Endothelial cell (in vitro differentiated cells): ENCODE measurements at regions not wholly inside any gene's neighbourhood (a gene's known extent, or its start where the extent isn't known, plus 50 kb on each side); places are given as distances from the start of the nearest gene placed in this dataset.

Experiments
- DNase-seq: peaks from one replicate; pipeline ENCODE4 v3.0.0; 2021; ENCODE audit warnings: low spot score
- H3K27ac Mint-ChIP-seq: one replicate; pipeline ENCODE4 v1.8.0; 2021; ENCODE audit warnings: mixed read lengths, inconsistent platforms; ENCODE audit not compliant: unreplicated experiment
- H3K27me3 Mint-ChIP-seq: one replicate; pipeline ENCODE4 v1.8.0; 2021; ENCODE audit warnings: mild to moderate bottlenecking, moderate library complexity, mixed read lengths, inconsistent platforms; ENCODE audit not compliant: unreplicated experiment
- H3K36me3 Mint-ChIP-seq: one replicate; pipeline ENCODE4 v1.8.0; 2021; ENCODE audit warnings: mild to moderate bottlenecking, low read depth, mixed read lengths, inconsistent platforms; ENCODE audit not compliant: unreplicated experiment
- H3K4me1 Mint-ChIP-seq: one replicate; pipeline ENCODE4 v1.8.0; 2021; ENCODE audit warnings: mild to moderate bottlenecking, mixed read lengths, inconsistent platforms; ENCODE audit not compliant: unreplicated experiment
- H3K4me3 Mint-ChIP-seq: one replicate; pipeline ENCODE4 v1.8.0; 2021; ENCODE audit warnings: mild to moderate bottlenecking, mixed read lengths, inconsistent platforms; ENCODE audit not compliant: unreplicated experiment
- H3K9me3 Mint-ChIP-seq: one replicate; pipeline ENCODE4 v1.8.0; 2021; ENCODE audit warnings: mixed read lengths, inconsistent platforms; ENCODE audit not compliant: unreplicated experiment
- TF ChIP-seq, protein P1 (sequence below): fragments of 200-600 bp; sonication (generic); IDR thresholded peaks from one replicate; pipeline ENCODE4 v1.5.0; 2021; ENCODE audit warnings: antibody characterized with exemption; ENCODE audit not compliant: unreplicated experiment

DNA sequence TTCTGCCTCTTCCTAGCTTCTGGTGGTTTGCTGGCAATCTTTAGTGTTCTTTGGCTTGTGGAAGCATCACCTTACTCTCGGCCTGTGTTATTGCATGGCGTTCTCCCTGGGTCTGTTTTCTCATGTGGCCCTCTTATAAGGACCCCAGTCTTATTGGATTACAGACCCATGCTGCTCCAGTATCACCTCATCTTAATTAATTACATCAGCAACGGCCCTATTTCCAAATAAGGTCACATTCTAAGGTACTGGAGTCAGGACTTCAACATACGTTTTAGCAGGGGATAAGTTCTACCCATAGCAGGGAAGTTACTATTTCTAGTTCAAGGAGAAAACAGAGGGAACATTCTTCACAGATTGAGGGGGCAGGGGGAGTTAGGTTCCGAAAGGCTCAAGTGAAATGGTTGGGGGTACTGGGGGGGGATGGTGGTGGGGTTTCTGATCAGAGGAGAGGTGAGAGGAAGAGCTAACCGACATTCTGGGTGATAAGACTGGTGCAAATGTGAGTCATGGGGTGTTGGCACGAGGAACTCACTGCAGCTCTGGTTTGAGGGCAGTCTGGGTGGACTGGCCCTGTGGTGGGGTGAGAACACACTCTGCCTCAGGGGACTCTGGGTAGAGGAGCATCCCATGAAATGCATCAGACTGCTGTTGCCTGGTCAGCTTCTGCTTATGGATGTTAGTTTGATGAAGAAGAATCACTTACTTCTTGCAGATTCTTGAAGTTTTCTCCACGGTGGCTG, 51.5 kb upstream of the ZBED5 start:
- TF ChIP-seq, protein P1, sequence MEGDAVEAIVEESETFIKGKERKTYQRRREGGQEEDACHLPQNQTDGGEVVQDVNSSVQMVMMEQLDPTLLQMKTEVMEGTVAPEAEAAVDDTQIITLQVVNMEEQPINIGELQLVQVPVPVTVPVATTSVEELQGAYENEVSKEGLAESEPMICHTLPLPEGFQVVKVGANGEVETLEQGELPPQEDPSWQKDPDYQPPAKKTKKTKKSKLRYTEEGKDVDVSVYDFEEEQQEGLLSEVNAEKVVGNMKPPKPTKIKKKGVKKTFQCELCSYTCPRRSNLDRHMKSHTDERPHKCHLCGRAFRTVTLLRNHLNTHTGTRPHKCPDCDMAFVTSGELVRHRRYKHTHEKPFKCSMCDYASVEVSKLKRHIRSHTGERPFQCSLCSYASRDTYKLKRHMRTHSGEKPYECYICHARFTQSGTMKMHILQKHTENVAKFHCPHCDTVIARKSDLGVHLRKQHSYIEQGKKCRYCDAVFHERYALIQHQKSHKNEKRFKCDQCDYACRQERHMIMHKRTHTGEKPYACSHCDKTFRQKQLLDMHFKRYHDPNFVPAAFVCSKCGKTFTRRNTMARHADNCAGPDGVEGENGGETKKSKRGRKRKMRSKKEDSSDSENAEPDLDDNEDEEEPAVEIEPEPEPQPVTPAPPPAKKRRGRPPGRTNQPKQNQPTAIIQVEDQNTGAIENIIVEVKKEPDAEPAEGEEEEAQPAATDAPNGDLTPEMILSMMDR, result no peak
- DNase-seq, result no peak
- no peak overlapping the region for H3K27ac Mint-ChIP-seq
- H3K36me3 Mint-ChIP-seq, result no peaks in the 10 kb centered on the region
- H3K4me1 Mint-ChIP-seq, result peaks cover 4% of the 10 kb centered on the region
- H3K9me3 Mint-ChIP-seq, result no peaks in the 10 kb centered on the region
- no peaks in the 10 kb centered on the region for H3K27me3 Mint-ChIP-seq
- no peak overlapping the region for H3K4me3 Mint-ChIP-seq

GRCh38 chr11:10908215-10908951, 50.5 kb upstream of the ZBED5 start:
- H3K27me3 Mint-ChIP-seq, result no peaks in the 10 kb centered on the region
- H3K9me3 Mint-ChIP-seq, result no peaks in the 10 kb centered on the region
- H3K4me3 Mint-ChIP-seq, result no peak overlapping the region
- TF ChIP-seq, protein P1, result no peak
- DNase-seq, result no peak
- peaks cover 4% of the 10 kb centered on the region for H3K4me1 Mint-ChIP-seq
- no peaks in the 10 kb centered on the region for H3K36me3 Mint-ChIP-seq
- no peak overlapping the region for H3K27ac Mint-ChIP-seq
